ENCODE measurements at regions not wholly inside any gene's neighbourhood (a gene's known extent, or its start where the extent isn't known, plus 50 kb on each side); places are given as distances from the start of the nearest gene placed in this dataset.
"Not testable (repeated sequence)": the region's sequence is repeated elsewhere in the genome, so short reads cannot be mapped to it uniquely, and the experiment has no call there.

GRCh38 chr3:4069796-4070195 is 233.4 kb upstream of the SETMAR start:
- Histone ChIP-seq H3K27ac (no peak overlapping the region), H3K4me3 (no peak overlapping the region), H3K36me3 (no peaks in the 10 kb centered on the region), H3K4me1 (replicated peaks) (no peaks in the 10 kb centered on the region), H3K9me3 (no peaks in the 10 kb centered on the region), H3K27me3 (replicated peaks; ENCODE audit: insufficient read depth) (no peaks in the 10 kb centered on the region)
- 55% methylated on average over 2 of the region's 2 CpGs for WGBS
- intact Hi-C loops (cut with DNase I): no loop called here
- no peak for DNase-seq (ENCODE audit: low spot score)
- TF ChIP-seq CTCF (IDR thresholded peaks at IDR 0.05) (no peak), POLR2AphosphoS5 (IDR thresholded peaks at IDR 0.05) (no peak), POLR2A (IDR thresholded peaks at IDR 0.05) (no peak)

GRCh38 chr3:4071481-4072184 is 231.5 kb upstream of the SETMAR start:
- no peak overlapping the region for H3K4me3 ChIP-seq
- no peaks in the 10 kb centered on the region for H3K36me3 ChIP-seq
- TF ChIP-seq POLR2A (IDR thresholded peaks at IDR 0.05): no peak
- no peak for TF ChIP-seq CTCF (IDR thresholded peaks at IDR 0.05)
- no peak for TF ChIP-seq POLR2AphosphoS5 (IDR thresholded peaks at IDR 0.05)
- intact Hi-C loops (cut with DNase I): no loop called here
- DNase-seq (ENCODE audit: low spot score): no peak
- no peak overlapping the region for H3K27ac ChIP-seq
- no peaks in the 10 kb centered on the region for H3K4me1 ChIP-seq (replicated peaks)
- H3K9me3 ChIP-seq: no peaks in the 10 kb centered on the region
- no peaks in the 10 kb centered on the region for H3K27me3 ChIP-seq (replicated peaks; ENCODE audit: insufficient read depth)
- 28% methylated on average over 5 of the region's 5 CpGs for WGBS

- H3K36me3 ChIP-seq; H3K27ac ChIP-seq; DNase-seq (ENCODE audit: low spot score); H3K4me3 ChIP-seq; H3K9me3 ChIP-seq; H3K4me1 ChIP-seq (replicated peaks); intact Hi-C loops (cut with DNase I); H3K27me3 ChIP-seq (replicated peaks; ENCODE audit: insufficient read depth): not testable (repeated sequence)
- 92% methylated on average over 2 of the region's 2 CpGs for WGBS
Measured at GRCh38 chr3:4077278-4077677, 225.9 kb upstream of the SETMAR start.

- H3K27ac ChIP-seq: no peak overlapping the region
- no peaks in the 10 kb centered on the region for H3K4me1 ChIP-seq (replicated peaks)
- no peak overlapping the region for H3K4me3 ChIP-seq
- no peak for TF ChIP-seq CTCF (IDR thresholded peaks at IDR 0.05)
- TF ChIP-seq POLR2AphosphoS5 (IDR thresholded peaks at IDR 0.05): no peak
- TF ChIP-seq POLR2A (IDR thresholded peaks at IDR 0.05): no peak
- intact Hi-C loops (cut with DNase I): no loop called here
- H3K27me3 ChIP-seq (replicated peaks; ENCODE audit: insufficient read depth): no peaks in the 10 kb centered on the region
- H3K9me3 ChIP-seq: no peaks in the 10 kb centered on the region
- no peaks in the 10 kb centered on the region for H3K36me3 ChIP-seq
- 79% methylated on average over 2 of the region's 2 CpGs for WGBS
- no peak for DNase-seq (ENCODE audit: low spot score)
Measured at GRCh38 chr3:4077950-4078349, 225.2 kb upstream of the SETMAR start.

GRCh38 chr3:4078903-4079302 is 224.3 kb upstream of the SETMAR start:
- Histone ChIP-seq H3K4me1 (replicated peaks) (no peaks in the 10 kb centered on the region), H3K36me3 (no peaks in the 10 kb centered on the region), H3K27ac (no peak overlapping the region), H3K9me3 (no peaks in the 10 kb centered on the region), H3K4me3 (no peak overlapping the region), H3K27me3 (replicated peaks; ENCODE audit: insufficient read depth) (no peaks in the 10 kb centered on the region)
- TF ChIP-seq POLR2AphosphoS5 (IDR thresholded peaks at IDR 0.05) (no peak), POLR2A (IDR thresholded peaks at IDR 0.05) (no peak), CTCF (IDR thresholded peaks at IDR 0.05) (no peak)
- 84% methylated on average over 8 of the region's 8 CpGs for WGBS
- intact Hi-C loops (cut with DNase I): no loop called here
- no peak for DNase-seq (ENCODE audit: low spot score)
